ENCODE measurements at regions not wholly inside any gene's neighbourhood (a gene's known extent, or its start where the extent isn't known, plus 50 kb on each side); places are given as distances from the start of the nearest gene placed in this dataset.

- TF ChIP-seq POLR2A (IDR thresholded peaks at IDR 0.05) (no peak), CTCF (IDR thresholded peaks at IDR 0.05) (no peak), POLR2AphosphoS5 (IDR thresholded peaks at IDR 0.05) (no peak), EP300 (IDR thresholded peaks at IDR 0.05) (no peak)
Observed at GRCh38 chr6:169161572-169162167, 92.0 kb downstream of the THBS2 start.

Measured in gastroesophageal sphincter (tissue), 3 donors.